ENCODE measurements at regions not wholly inside any gene's neighbourhood (a gene's known extent, or its start where the extent isn't known, plus 50 kb on each side); places are given as distances from the start of the nearest gene placed in this dataset.
"Not testable (repeated sequence)": the region's sequence is repeated elsewhere in the genome, so short reads cannot be mapped to it uniquely, and the experiment has no call there.

- H3K4me3 ChIP-seq (ENCODE audit: low read depth, low read length): no peak overlapping the region
Observed at GRCh38 chr5:121380066-121380465, 471.6 kb upstream of the FTMT start.

GRCh38 chr5:121384359-121384758 lies 467.3 kb upstream of the FTMT start:
- no peak for DNase-seq (ENCODE audit: low read depth)
- H3K4me3 ChIP-seq (ENCODE audit: low read depth, low read length): no peak overlapping the region

More at GRCh38 chr5:121380066-121380465, 471.6 kb upstream of the FTMT start:
- DNase-seq (ENCODE audit: low read depth): no peak

- no peak overlapping the region for H3K4me3 ChIP-seq (ENCODE audit: low read depth, low read length)
- no peak for DNase-seq (ENCODE audit: low read depth)
Observed at GRCh38 chr5:121386334-121386733, 465.3 kb upstream of the FTMT start.

GRCh38 chr5:121396716-121397115 lies 455.0 kb upstream of the FTMT start:
- no peak overlapping the region for H3K4me3 ChIP-seq (ENCODE audit: low read depth, low read length)
- DNase-seq (ENCODE audit: low read depth): no peak

- no peak overlapping the region for H3K4me3 ChIP-seq (ENCODE audit: low read depth, low read length)
- DNase-seq (ENCODE audit: low read depth): no peak
Observed at GRCh38 chr5:121399879-121400278, 451.8 kb upstream of the FTMT start.

GRCh38 chr5:121408778-121409177 lies 442.9 kb upstream of the FTMT start:
- no peak overlapping the region for H3K4me3 ChIP-seq (ENCODE audit: low read depth, low read length)
- DNase-seq (ENCODE audit: low read depth): no peak

- DNase-seq (ENCODE audit: low read depth): no peak
- H3K4me3 ChIP-seq (ENCODE audit: low read depth, low read length): no peak overlapping the region
Observed at GRCh38 chr5:121415270-121415669, 436.4 kb upstream of the FTMT start.

GRCh38 chr5:121421646-121422045 lies 430.0 kb upstream of the FTMT start:
- no peak overlapping the region for H3K4me3 ChIP-seq (ENCODE audit: low read depth, low read length)
- DNase-seq (ENCODE audit: low read depth): no peak

- no peak for DNase-seq (ENCODE audit: low read depth)
- no peak overlapping the region for H3K4me3 ChIP-seq (ENCODE audit: low read depth, low read length)
Observed at GRCh38 chr5:121424976-121425375, 426.7 kb upstream of the FTMT start.

- H3K4me3 ChIP-seq (ENCODE audit: low read depth, low read length): no peak overlapping the region
- no peak for DNase-seq (ENCODE audit: low read depth)
Observed at GRCh38 chr5:121426153-121426552, 425.5 kb upstream of the FTMT start.

- no peak overlapping the region for H3K4me3 ChIP-seq (ENCODE audit: low read depth, low read length)
- DNase-seq (ENCODE audit: low read depth): no peak
Observed at GRCh38 chr5:121429761-121430160, 421.9 kb upstream of the FTMT start.

- no peak overlapping the region for H3K4me3 ChIP-seq (ENCODE audit: low read depth, low read length)
- DNase-seq (ENCODE audit: low read depth): no peak
Observed at GRCh38 chr5:121430538-121430937, 421.1 kb upstream of the FTMT start.

GRCh38 chr5:121445511-121445910 lies 406.2 kb upstream of the FTMT start:
- H3K4me3 ChIP-seq (ENCODE audit: low read depth, low read length): no peak overlapping the region
- no peak for DNase-seq (ENCODE audit: low read depth)

- no peak for DNase-seq (ENCODE audit: low read depth)
Observed at GRCh38 chr5:121462441-121462840, 389.2 kb upstream of the FTMT start.

GRCh38 chr5:121471222-121471621 lies 380.5 kb upstream of the FTMT start:
- not testable (repeated sequence) for H3K4me3 ChIP-seq (ENCODE audit: low read depth, low read length)

More at GRCh38 chr5:121462441-121462840, 389.2 kb upstream of the FTMT start:
- H3K4me3 ChIP-seq (ENCODE audit: low read depth, low read length): no peak overlapping the region

GRCh38 chr5:121478636-121479035 lies 373.0 kb upstream of the FTMT start:
- DNase-seq (ENCODE audit: low read depth): no peak

More at GRCh38 chr5:121471222-121471621, 380.5 kb upstream of the FTMT start:
- not testable (repeated sequence) for DNase-seq (ENCODE audit: low read depth)

GRCh38 chr5:121479337-121479736 lies 372.3 kb upstream of the FTMT start:
- no peak for DNase-seq (ENCODE audit: low read depth)

More at GRCh38 chr5:121478636-121479035, 373.0 kb upstream of the FTMT start:
- no peak overlapping the region for H3K4me3 ChIP-seq (ENCODE audit: low read depth, low read length)

GRCh38 chr5:121485281-121485680 lies 366.4 kb upstream of the FTMT start:
- H3K4me3 ChIP-seq (ENCODE audit: low read depth, low read length): no peak overlapping the region
- DNase-seq (ENCODE audit: low read depth): no peak

More at GRCh38 chr5:121479337-121479736, 372.3 kb upstream of the FTMT start:
- H3K4me3 ChIP-seq (ENCODE audit: low read depth, low read length): no peak overlapping the region

GRCh38 chr5:121485999-121486398 lies 365.7 kb upstream of the FTMT start:
- H3K4me3 ChIP-seq (ENCODE audit: low read depth, low read length); DNase-seq (ENCODE audit: low read depth): not testable (repeated sequence)

GRCh38 chr5:121489972-121490371 lies 361.7 kb upstream of the FTMT start:
- DNase-seq (ENCODE audit: low read depth): no peak
- no peak overlapping the region for H3K4me3 ChIP-seq (ENCODE audit: low read depth, low read length)

- no peak overlapping the region for H3K4me3 ChIP-seq (ENCODE audit: low read depth, low read length)
- DNase-seq (ENCODE audit: low read depth): no peak
Observed at GRCh38 chr5:121497176-121497575, 354.5 kb upstream of the FTMT start.

- no peak overlapping the region for H3K4me3 ChIP-seq (ENCODE audit: low read depth, low read length)
- DNase-seq (ENCODE audit: low read depth): no peak
Observed at GRCh38 chr5:121500310-121500709, 351.4 kb upstream of the FTMT start.

Data from skeletal muscle cell (primary cell).